SHP77 (cell line): ENCODE measurements at regions not wholly inside any gene's neighbourhood (a gene's known extent, or its start where the extent isn't known, plus 50 kb on each side); places are given as distances from the start of the nearest gene placed in this dataset.

ENCODE experiments used
- DNase-seq, 2 experiments: peaks; one replicate each; lab custom pipeline; 2025; lab: John Stamatoyannopoulos, UW

DNA sequence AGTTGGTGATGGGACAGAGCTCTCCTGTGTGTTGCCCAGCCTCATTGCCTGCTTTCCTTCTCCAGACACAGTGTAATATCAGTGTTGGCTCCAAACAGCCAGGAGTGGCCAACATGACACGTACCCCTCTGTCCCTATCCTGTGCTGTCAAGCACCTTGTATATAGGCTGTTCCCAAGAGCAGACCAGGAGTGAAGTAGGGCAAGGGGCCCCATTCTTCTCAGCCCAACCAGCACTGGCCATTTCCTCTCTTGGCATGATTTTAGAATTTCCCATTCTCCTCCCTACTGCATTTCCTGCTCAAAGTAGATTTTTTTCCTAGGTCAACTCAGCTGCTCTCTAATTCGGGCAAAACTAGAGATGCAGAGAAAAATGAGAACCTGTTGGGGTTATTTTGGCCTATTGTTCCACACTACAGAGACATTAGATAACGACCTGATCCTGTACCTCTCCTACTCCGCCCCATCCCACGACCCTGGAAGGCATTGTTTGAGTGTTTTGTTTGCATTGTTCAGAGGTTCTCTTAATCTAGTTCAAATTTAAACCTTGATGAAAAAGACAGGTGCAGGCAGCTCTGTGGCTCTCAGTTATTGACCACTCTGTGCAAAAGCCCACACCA, 95.6 kb downstream of the RASSF10 start:
- DNase-seq = no peak

DNA sequence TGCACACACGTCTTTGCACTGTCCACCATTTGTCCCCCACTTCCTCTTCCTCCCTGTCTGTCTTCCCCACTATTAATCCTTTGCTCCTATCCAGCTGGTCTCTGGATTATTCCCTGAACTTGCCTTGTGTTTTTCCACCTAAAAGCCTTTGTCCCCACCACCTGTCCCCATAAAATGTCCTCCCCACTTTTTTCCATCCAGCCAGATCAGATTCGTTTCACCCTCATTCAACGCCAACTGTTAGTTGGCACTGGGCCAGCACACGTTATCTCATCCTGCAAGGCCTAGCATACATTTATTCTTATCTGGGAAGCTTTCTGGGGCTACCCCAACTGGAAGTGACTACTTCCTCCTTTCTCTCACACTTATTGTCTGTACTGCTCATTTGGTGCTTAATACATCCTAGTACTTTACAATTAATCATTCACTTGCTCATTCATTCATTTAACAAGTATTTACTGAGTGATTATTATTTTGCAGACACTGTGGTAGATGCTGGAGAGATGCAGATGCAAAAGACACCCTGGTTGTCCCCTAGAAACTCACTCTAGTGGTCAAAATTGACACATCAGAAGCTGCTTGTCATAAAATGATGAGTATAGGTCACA, 96.2 kb downstream of the RASSF10 start:
- DNase-seq = no peak

DNA sequence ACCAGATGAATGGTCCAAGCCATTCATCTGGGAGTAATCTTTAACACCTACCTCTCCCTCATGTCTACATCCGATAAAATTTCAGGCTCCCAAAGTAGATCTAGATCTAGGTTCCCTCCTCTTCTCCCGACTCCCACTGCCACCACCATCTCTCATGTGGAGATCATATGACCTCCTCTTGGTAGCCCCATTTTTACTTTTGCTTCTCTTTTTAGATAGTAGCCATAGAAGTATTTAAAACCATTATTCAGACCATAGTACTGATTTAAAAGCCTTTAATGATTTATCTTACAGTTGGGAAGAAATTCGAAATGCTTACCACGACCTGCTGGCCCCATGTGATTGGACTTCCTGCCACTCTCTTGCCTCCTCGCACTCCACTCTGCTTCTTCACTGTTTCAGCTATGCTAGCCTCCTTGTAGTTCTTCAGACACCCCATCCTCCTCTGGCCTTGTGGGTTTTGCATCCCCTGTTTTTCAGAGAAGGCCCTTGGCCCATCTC, 98.5 kb downstream of the RASSF10 start:
- DNase-seq = no peak

DNA sequence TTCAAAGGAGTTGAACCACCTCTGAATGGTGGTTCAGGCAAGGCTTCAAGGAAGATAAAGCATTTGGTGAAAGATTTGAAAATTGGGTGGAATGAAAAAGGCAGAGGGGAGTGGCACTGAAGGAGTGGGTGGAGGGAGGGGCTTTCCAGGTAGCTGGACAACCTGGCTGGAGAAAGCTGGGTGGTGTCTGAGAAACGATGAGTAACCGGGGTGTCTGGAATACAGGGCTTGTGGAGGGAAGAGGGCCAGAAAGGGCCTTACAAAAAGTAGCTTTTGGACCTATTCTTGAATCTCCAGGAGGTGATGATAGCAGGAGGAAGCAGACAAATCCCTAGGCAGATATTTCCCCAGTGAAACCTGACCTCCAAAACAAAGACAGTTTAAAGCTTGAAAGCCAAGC, 99.3 kb downstream of the RASSF10 start:
- no peak for DNase-seq

DNA sequence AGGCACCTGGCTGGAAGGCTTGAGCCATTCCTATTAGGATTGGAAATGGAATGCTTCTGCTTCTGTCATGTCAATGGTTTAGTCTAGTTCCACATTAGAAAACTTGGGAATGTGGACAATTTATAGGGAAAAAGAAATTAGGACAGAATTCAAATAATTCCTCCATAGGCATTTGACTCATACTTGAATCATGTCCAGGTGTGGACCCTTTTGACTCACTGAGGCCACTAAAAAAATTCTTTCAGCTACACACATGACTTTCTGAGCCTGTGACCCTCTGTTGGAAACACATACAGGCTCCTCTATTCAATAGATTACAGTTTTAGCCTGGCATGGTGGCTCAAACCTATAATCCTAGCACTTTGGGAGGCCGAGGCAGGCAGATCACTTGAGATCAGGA, 100.5 kb downstream of the RASSF10 start:
- no peak for DNase-seq

DNA sequence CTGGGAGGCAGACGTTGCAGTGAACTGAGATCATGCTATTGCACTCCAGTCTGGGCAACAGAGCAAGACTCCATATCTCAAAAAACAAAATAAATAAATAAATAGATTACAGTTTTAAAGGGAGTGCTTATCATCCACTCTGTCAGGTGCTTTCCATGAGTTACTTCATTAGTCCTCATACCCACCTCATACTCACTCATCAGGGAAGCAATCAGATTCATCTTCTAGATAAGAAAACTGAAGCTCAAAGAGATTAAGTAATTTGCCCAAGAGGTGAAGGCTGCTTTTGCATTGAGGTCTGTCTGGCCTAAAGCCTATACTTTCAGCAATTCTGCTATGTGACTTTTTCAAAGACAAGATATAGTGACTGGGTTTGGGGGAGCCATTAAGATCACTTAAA, 101.0 kb downstream of the RASSF10 start:
- DNase-seq = no peak

DNA sequence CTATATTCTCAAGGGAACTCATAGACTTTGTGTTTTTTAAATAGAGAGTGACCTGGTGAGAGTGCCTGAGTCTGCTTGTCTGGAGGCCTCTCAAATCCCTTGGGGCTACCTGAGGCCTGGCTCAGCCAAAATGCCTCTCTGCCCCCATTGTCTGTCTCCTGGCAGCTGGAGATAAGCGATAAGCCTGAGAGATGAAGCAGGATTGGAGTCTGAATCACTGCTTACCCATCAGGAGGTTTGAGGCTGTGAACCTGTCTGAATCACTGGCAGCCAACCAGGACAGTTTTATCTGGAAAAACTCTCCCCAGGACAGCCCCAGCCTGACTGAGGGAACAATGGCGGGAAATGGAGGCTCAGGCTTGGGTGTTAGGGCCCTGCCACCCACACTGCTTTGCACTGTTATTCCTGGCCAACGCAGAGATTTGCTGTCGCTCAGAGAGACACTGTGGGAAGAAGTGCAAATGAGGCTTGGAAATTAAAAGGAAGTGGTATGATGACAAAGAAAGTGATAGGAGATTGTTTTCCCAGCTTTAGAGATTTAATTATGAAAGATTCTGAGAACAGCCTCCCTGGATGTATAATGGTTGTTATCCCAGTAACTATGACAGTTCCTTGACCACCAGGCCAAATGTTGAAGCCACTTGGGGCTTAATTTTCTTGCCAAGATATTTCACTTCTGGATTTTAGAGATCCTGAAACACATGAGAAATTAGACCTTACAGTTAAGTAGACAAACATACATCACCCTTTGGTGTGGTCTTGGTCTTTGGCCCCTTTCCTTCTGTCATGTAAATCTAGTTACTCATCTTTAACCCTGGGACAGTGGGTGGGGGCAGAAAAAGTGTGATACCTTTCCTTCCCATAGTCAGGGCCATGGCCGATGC, 102.1 kb downstream of the RASSF10 start:
- no peak for DNase-seq

DNA sequence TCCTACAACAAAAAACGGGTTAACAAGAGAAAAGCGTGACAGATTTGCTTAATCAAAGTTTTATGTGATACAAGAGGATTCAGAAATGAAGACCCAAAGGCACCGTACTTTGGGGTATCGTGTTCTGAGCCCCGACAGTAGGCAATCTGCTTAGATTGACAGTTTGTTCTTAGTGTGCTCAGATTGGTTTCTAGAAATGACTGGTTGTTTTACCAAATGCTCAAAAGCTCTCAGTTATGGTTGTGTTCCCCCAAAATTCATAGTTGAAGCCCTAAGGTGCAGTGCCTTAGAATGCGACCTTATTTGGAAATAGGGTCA, 102.7 kb downstream of the RASSF10 start:
- DNase-seq = no peak

DNA sequence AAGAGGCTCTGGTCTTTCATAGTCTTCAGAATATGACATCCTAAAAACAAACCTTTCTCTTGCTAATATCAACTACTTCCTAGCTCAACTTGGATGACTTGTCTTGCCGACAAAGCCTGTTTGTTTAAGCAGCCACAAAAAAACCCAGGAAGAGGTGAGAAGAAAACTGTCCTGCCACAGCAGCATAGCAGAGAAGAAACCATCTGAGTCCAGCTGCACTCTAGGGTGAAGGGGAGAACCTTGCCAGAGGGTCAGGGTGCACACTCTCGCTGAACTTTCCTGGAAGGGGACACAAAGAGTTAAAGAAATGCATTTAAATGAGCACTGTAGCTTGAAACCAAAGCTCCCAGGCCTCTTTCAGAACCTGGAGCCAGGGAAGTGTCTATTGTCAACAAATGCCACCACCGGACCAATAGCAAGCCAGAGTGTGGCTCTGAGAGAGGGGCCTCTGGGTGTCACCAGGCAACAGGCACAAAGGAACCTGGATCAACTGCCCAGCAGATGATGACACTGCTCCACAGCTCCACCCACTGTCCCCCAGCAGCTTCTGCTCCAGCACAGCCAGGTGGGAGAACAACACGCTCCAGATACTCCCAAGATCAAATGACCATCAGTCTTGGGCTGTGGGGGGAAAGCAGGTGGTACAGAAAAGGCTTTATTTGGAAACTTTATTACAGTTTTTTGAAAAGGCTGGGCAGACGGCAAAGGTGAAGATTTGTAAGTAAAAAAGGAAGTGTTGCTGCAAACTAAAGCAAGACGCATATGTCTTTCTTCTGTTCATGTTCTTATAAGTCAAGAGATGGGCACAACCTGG, 105.7 kb downstream of the RASSF10 start:
- DNase-seq = peak; percentile 62 to 84

DNA sequence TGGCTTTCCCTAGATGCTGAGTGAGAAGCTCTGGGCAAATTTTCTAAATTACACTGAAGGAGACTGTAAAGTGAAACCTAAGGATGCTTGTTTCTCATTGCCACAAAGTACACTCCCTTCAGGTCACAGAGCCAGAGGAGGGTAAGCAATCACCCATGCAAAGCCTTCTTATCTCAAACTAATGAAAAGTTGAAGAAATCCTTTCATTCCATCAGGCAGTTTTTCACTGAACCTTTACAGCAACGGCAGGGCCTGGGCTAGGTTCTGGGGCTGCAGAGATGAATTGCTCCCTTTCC, 106.2 kb downstream of the RASSF10 start:
- no peak for DNase-seq

DNA sequence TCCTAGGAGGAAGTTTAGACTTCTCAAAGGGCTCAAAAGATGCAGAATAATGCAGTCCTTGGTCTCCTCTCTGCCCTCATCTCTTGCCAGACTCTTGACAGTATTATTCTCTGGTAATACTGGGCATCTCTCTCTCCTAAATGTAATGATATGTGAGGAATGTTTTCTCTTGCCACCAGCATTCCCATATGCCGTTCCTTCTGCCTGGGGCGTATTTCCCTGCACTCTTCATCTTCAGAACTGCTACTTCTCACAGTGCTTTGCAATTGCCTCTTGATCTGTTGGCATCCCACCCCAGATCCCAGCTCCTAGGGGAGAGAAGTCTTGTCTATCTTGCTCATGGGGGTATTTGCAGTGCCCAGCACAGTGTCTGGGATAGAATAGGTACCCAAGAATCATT, 107.4 kb downstream of the RASSF10 start:
- DNase-seq = no peak

DNA sequence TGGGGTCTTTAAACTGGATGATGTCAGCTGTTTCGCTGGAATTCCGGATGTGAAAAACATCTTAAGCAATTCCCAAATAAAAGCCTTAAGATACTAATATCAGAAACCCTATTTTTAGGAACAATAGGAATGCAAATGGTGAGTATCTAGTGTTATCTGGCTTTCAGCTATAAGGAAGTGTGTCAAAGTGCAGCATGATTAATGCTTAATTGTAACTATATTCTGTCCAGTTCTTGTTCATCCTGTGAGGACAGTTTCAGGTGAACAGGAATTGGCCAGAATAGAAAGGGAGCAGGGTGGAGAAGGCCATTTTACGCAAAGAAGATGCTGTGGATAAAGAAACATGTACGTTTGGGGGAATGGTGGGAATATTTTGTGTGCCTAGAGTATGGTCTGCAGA, 108.2 kb downstream of the RASSF10 start:
- DNase-seq = no peak

DNA sequence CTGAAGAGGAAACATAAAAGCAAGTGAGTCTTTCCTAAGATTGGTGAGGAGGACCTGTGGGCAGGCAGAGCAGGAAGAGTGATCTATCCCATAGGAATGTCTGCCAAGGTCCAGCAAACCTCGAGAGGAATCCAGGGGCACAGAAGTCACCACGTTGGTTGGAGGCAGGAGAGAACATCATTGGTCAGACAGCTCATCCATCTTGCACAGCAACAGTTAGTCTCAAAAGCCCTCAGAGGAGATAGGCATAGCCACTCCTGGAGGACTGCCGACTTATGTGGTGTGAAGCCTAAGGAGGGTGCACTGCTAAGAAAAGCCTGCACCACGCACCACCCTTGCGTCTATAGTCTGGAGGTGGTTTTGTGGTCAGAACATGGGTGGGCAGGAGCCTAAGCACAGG, 109.1 kb downstream of the RASSF10 start:
- no peak for DNase-seq

DNA sequence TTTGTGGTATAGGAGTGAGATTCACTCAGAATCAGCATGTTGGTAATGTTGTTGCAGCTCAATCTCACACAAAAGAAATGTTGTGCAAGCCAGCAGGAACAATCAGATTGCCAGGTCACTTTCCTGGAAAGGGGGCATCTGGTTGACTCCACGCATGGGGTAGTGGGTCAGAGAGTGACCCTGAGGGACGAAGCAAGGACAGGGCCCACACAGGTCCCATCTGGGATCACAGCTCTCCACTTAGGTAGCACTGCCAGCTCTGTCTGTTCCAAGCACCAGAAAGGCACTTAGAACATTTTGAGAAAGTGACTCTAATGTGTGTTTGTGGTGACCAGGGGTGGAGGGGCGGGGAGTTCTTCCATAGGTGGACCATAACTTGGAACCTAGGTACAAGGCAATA, 109.5 kb downstream of the RASSF10 start:
- DNase-seq = no peak

DNA sequence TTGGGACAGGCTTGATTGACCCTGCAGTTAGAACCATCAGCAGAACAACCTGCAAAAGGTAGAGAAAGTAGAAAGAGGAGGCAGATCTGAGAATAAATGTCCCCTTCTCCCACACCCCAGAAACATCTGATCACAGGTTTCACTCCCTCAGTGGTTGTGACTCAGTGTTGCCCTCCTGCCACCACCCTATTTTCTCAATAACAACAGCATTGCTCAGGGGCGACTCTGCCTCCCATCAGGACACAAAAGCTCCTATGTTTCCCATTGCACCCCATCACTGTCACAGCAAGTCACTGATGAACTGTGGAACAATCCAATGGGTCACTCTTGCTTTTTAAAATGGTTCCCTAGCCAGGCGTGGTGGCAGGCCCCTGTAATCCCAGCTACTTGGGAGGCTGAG, 110.2 kb downstream of the RASSF10 start:
- no peak for DNase-seq

DNA sequence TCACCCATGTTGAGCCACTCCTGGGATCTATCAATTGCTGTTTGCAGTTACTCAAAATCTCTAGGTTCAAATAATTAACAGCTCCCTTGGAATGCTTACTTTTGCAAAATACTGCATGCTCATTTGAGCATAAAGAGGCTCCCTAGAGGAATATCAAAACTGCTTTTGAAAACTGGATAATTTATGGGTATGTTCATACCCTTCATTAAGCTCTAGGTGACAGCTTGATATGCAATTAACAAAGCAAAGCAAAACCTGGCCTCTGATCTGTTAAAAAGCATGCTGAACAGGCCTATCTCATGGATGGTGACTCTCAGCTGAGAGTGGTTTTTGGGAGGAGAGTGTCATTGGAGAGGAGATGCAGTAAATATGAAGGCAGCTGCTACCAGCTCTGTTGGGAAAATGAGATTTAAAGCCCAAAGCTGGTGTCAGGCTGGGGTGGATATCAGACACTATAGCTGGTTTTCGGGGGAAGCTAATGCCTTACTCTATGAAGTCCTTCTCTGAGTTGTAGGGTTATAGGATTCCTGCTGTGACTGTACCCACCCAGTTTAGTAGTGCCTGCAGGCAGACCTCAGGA, 110.9 kb downstream of the RASSF10 start:
- no peak for DNase-seq

DNA sequence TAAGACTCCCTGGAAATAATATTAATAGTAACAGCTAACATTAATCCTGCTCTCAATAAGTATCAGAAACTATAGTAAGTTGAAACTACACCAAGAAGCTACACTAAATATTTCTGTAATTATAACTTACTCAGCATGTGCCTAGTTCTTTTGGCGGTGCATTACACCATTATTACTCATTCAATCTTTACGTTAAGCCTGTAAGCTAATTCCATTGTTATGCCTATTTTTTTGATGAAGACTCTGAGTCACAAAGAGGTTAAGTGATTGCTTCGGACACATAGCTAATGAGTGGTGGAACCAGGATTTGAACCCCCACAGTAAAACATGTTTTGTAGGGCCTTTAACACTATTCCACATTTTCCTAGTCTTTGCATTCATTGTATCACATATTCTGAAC, 111.6 kb downstream of the RASSF10 start:
- DNase-seq = no peak

DNA sequence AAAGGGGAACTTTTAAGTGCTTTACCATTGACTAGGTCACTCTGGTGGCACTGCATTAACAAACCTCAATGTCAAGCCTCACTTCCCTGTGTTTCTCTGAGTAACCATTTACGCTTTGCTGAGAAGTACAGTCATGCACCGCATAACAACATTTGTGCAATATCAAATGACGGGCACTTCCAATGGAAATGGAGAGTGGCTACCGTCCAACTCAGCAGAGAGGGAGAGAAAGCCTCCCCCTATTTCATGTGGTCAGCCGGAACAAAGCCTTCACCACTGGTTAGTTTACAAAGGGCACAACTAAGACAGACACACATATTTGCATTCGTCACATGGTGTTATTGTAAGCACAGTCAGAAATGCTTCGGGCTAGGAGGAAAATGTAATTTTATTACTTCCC, 117.3 kb downstream of the RASSF10 start:
- DNase-seq = peak in 1 of 2 experiments; percentile 1

DNA sequence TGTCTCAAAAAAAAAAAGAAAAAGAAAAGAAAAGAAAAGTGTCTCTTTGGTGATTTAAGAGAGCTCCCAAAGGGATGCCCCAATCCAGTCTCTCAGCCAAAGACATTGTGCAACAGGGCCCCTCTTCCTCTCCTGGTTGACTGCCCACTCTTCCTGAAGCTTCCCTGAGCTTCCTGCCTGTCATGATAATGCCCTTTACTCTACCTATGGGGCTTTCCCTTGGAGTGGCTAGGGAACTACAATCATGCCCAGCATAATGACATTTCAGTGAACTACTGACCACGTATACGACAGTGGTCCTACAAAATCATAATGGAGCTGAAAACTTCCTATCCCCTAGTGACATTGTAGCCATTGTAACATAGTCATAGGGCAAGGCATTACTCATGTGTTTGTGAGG, 118.0 kb downstream of the RASSF10 start:
- DNase-seq = no peak

DNA sequence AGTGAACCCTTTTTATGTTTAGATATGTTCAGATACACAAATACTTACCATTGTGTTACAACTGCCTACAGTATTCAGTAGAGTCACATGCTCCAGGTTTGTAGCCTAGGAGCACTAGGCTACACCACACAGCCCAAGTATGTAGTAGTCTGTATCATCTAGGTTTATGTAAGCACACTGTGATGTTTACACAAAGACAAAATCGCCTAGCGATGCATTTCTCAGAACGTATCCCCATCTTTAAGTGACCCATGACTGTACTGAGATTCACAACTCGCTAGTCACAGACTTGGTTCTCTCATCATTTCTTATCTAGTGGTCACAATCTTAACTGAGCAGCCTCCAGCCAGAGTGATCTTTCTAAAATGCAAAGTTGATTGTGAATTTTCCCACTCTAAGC, 119.2 kb downstream of the RASSF10 start:
- no peak for DNase-seq

DNA sequence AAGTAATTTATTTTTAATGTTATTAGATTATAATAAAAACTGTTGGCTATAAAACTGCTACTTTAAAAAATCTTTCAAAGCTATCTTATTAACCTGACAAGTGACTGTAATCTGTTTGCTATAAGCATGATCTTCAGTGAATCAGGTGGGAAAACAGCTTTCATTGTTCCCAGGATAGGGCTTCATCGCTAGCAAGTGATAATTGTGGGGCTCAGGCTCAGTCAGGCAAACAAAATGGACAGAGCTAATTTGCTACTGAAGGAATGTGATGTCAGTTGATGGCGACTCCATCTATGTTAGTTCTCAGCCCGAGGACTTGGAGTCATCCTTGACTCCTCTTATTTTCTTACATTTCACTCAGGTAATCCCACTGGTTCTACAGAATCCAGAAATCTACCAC, 125.0 kb downstream of the RASSF10 start:
- DNase-seq = no peak

DNA sequence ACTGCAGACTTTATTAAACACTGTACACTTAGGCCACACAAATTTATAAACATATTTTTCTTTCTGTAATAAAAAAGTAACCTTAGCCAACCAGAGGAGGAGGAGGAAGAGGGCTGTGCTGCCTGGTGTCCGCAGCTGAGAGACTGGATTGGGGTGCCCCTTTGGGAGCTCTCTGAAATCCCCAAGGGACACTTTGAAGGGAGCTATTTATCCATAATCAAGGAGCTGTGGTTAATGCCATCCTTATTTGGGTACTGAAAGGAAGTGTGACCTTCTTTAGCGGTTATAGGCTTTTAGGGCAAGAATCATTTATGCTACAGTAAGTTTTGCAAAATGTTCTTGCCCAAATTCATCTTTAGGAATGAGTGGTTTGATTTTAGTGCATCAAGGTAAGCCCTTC, 125.8 kb downstream of the RASSF10 start:
- DNase-seq = no peak
